Colonic mucosa (tissue), 4 donors: ENCODE measurements at regions not wholly inside any gene's neighbourhood (a gene's known extent, or its start where the extent isn't known, plus 50 kb on each side); places are given as distances from the start of the nearest gene placed in this dataset.

Source experiments
- DNase-seq: peaks from one replicate; pipeline ENCODE4 v3.0.0-alpha.2; 2020
- H3K27ac ChIP-seq: fragments of 200-600 bp; one replicate; pipeline ENCODE4 v1.8.0; 2021
- H3K27me3 ChIP-seq: fragments of 200-600 bp; one replicate; pipeline ENCODE4 v1.8.0; 2021
- H3K36me3 ChIP-seq: fragments of 200-600 bp; one replicate; pipeline ENCODE4 v1.8.0; 2021
- H3K4me1 ChIP-seq: fragments of 200-600 bp; one replicate; pipeline ENCODE4 v1.8.0; 2021; ENCODE audit warnings: mild to moderate bottlenecking
- H3K4me3 ChIP-seq: fragments of 200-600 bp; one replicate; pipeline ENCODE4 v1.8.0; 2021
- H3K9ac ChIP-seq, 2 donors: one replicate each; pipeline ENCODE4 v1.7.0; 2013; ENCODE audit warnings: control low read depth in 2 of 2, low read depth in 2 of 2, low read length in 2 of 2
- H3K9me3 ChIP-seq: fragments of 200-600 bp; one replicate; pipeline ENCODE4 v1.8.0; 2021
- intact Hi-C: fragments of 100-400 bp; cut with DNase I; formaldehyde crosslinking; loops from one replicate; pipeline ENCODE4 v1.14.1; 2022
- TF ChIP-seq, protein P1 (sequence below): fragments of 200-600 bp; IDR thresholded peaks from one replicate; pipeline ENCODE4 v1.8.0; 2022; ENCODE audit warnings: antibody characterized with exemption, mild to moderate bottlenecking
- donor health status: healthy.
- donor health status: DM: no; HTN: no; CAD: no.
- donor health status: DM: no; HTN: no; CAD: no.

GRCh38 chr10:120011359-120012130, 119.0 kb downstream of the SEC23IP start:
- no peaks in the 10 kb centered on the region for H3K4me1 ChIP-seq
- DNase-seq = no peak
- H3K27me3 ChIP-seq = no peaks in the 10 kb centered on the region
- TF ChIP-seq, protein P1, sequence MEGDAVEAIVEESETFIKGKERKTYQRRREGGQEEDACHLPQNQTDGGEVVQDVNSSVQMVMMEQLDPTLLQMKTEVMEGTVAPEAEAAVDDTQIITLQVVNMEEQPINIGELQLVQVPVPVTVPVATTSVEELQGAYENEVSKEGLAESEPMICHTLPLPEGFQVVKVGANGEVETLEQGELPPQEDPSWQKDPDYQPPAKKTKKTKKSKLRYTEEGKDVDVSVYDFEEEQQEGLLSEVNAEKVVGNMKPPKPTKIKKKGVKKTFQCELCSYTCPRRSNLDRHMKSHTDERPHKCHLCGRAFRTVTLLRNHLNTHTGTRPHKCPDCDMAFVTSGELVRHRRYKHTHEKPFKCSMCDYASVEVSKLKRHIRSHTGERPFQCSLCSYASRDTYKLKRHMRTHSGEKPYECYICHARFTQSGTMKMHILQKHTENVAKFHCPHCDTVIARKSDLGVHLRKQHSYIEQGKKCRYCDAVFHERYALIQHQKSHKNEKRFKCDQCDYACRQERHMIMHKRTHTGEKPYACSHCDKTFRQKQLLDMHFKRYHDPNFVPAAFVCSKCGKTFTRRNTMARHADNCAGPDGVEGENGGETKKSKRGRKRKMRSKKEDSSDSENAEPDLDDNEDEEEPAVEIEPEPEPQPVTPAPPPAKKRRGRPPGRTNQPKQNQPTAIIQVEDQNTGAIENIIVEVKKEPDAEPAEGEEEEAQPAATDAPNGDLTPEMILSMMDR = no peak
- H3K36me3 ChIP-seq = no peaks in the 10 kb centered on the region
- no peak overlapping the region for H3K9ac ChIP-seq
- intact Hi-C loops = loop anchor here (10.0 kb wide), 1 partner anchor 323 kb away; no protein-coding TSS in a partner anchor
- no peak overlapping the region for H3K27ac ChIP-seq
- H3K4me3 ChIP-seq = no peak overlapping the region
- no peaks in the 10 kb centered on the region for H3K9me3 ChIP-seq

GRCh38 chr10:120012131-120012400, 119.5 kb downstream of the SEC23IP start:
- intact Hi-C loops = loop anchor here (10.0 kb wide), 1 partner anchor 323 kb away; no protein-coding TSS in a partner anchor
- no peaks in the 10 kb centered on the region for H3K27me3 ChIP-seq
- TF ChIP-seq, protein P1 = no peak
- no peak overlapping the region for H3K4me3 ChIP-seq
- no peaks in the 10 kb centered on the region for H3K36me3 ChIP-seq
- H3K9me3 ChIP-seq = no peaks in the 10 kb centered on the region
- H3K4me1 ChIP-seq = no peaks in the 10 kb centered on the region
- no peak overlapping the region for H3K9ac ChIP-seq
- DNase-seq = no peak
- no peak overlapping the region for H3K27ac ChIP-seq

GRCh38 chr10:120012566-120012965, 120.0 kb downstream of the SEC23IP start:
- no peak overlapping the region for H3K9ac ChIP-seq
- TF ChIP-seq, protein P1 = no peak
- H3K27ac ChIP-seq = no peak overlapping the region
- no peaks in the 10 kb centered on the region for H3K27me3 ChIP-seq
- no peaks in the 10 kb centered on the region for H3K4me1 ChIP-seq
- H3K4me3 ChIP-seq = no peak overlapping the region
- DNase-seq = no peak
- intact Hi-C loops = loop anchor here (10.0 kb wide), 1 partner anchor 322 kb away; no protein-coding TSS in a partner anchor
- no peaks in the 10 kb centered on the region for H3K9me3 ChIP-seq
- H3K36me3 ChIP-seq = no peaks in the 10 kb centered on the region

DNA sequence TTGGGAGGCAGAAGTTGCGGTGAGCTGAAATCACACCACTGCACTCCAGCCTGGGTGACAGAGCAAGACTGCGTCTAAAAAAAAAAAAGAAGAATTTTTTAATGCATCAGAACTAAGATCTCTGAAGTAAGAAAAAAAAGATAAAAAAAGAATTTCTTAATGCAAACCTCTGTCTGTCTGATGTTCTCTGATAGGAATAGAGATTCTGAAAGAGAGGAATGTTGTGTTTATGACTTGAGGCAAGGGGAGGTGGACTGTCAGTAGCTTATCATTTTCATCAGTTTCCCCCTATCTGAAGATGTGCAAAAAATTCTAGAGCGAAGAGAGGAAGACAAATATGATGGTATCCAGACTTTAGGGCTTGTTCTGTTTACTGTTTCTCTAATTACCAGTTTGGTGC, 121.5 kb downstream of the SEC23IP start:
- no peaks in the 10 kb centered on the region for H3K4me1 ChIP-seq
- TF ChIP-seq, protein P1 = no peak
- H3K27ac ChIP-seq = no peak overlapping the region
- H3K4me3 ChIP-seq = no peak overlapping the region
- H3K27me3 ChIP-seq = no peaks in the 10 kb centered on the region
- no peak for DNase-seq
- intact Hi-C loops = loop anchor here (10.0 kb wide), 1 partner anchor 321 kb away; no protein-coding TSS in a partner anchor
- no peaks in the 10 kb centered on the region for H3K36me3 ChIP-seq
- H3K9me3 ChIP-seq = no peaks in the 10 kb centered on the region
- H3K9ac ChIP-seq = no peak overlapping the region

DNA sequence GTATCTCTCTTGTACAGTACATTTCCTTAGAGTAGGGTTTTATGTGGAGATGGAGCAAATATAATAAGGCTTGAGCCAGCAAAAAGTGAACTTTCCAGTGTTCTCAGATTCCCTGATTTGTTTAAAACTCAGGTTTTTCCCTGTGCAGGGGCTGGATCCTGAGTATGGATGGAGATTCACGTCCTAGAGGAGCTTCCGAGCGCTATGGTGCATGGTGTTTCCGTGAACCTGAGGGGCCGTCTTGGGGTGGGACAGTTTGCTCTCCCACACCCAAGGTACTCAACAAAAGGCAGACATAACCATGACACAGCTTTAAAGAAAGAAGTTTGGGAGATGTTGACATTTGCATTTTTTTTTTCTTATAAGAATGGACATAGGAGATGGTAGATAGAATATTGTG, 122.5 kb downstream of the SEC23IP start:
- no peaks in the 10 kb centered on the region for H3K4me1 ChIP-seq
- no peak for DNase-seq
- H3K4me3 ChIP-seq = no peak overlapping the region
- H3K9ac ChIP-seq = no peak overlapping the region
- no peak overlapping the region for H3K27ac ChIP-seq
- intact Hi-C loops = loop anchor here (10.0 kb wide), 1 partner anchor 320 kb away; no protein-coding TSS in a partner anchor
- TF ChIP-seq, protein P1 = no peak
- H3K9me3 ChIP-seq = no peaks in the 10 kb centered on the region
- no peaks in the 10 kb centered on the region for H3K36me3 ChIP-seq
- no peaks in the 10 kb centered on the region for H3K27me3 ChIP-seq
